Hepatocyte (in vitro differentiated cells): ENCODE measurements at regions not wholly inside any gene's neighbourhood (a gene's known extent, or its start where the extent isn't known, plus 50 kb on each side); places are given as distances from the start of the nearest gene placed in this dataset.

Experiments used
- EZH2 ChIP-seq: fragments of 200-600 bp; sonication (generic); IDR thresholded peaks from 2 replicates; pipeline ENCODE4 v1.6.1; 2016; ENCODE audit warnings: antibody characterized with exemption, mild to moderate bottlenecking, borderline replicate concordance
- EZH2phosphoT487 ChIP-seq: fragments of 200-600 bp; sonication (generic); IDR thresholded peaks from one replicate; pipeline ENCODE4 v1.6.1; 2018; ENCODE audit warnings: antibody characterized with exemption, mild to moderate bottlenecking, low read depth, moderate library complexity; ENCODE audit not compliant: unreplicated experiment, severe bottlenecking
- TF ChIP-seq, protein P1 (sequence below): fragments of 200-600 bp; sonication (generic); IDR thresholded peaks from 2 replicates; pipeline ENCODE4 v1.5.1; 2016; ENCODE audit warnings: antibody characterized with exemption, mild to moderate bottlenecking; ENCODE audit not compliant: poor library complexity

DNA sequence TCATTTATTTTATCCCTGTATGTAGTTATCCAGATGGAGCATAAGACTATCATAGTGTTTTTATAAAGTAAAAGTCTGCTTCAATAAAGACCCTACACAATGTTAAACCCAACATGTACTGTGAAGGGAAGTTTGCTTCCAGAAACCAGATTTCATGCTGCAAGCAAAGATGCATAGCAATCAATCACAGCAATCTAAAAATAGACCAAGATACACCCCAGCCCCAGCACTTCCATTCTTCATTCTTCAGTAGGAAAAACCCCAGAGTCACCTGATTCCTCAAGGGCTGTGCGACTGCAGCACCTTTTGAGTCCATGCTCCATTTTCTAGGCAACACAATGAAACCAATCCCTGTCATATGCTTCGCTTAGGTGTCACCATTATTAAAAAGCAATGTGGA lies 66.9 kb upstream of the PDE1C start:
- TF ChIP-seq, protein P1, sequence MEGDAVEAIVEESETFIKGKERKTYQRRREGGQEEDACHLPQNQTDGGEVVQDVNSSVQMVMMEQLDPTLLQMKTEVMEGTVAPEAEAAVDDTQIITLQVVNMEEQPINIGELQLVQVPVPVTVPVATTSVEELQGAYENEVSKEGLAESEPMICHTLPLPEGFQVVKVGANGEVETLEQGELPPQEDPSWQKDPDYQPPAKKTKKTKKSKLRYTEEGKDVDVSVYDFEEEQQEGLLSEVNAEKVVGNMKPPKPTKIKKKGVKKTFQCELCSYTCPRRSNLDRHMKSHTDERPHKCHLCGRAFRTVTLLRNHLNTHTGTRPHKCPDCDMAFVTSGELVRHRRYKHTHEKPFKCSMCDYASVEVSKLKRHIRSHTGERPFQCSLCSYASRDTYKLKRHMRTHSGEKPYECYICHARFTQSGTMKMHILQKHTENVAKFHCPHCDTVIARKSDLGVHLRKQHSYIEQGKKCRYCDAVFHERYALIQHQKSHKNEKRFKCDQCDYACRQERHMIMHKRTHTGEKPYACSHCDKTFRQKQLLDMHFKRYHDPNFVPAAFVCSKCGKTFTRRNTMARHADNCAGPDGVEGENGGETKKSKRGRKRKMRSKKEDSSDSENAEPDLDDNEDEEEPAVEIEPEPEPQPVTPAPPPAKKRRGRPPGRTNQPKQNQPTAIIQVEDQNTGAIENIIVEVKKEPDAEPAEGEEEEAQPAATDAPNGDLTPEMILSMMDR: no peak
- TF ChIP-seq EZH2phosphoT487: no peak
- TF ChIP-seq EZH2: no peak
